ENCODE measurements at regions not wholly inside any gene's neighbourhood (a gene's known extent, or its start where the extent isn't known, plus 50 kb on each side); places are given as distances from the start of the nearest gene placed in this dataset.

DNA sequence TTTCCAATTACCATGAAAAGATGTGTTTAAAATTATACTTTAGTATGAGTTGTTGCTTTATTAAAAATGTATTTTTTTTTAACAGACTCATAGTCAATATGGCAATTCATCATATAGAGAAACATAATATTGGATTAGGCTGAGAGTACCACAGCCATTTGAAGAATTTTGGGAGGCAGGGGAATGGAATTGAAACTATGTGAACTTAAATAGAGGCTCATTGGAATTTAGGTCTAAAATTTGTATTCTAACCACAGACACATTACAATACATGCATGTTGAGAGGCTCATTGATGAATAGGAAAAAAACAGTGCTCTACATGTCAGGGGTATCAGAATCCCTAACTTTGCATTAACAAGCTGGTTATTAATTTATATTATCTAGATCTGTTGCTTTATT is 269.6 kb downstream of the DKK2 start:
- TF ChIP-seq, protein P1, sequence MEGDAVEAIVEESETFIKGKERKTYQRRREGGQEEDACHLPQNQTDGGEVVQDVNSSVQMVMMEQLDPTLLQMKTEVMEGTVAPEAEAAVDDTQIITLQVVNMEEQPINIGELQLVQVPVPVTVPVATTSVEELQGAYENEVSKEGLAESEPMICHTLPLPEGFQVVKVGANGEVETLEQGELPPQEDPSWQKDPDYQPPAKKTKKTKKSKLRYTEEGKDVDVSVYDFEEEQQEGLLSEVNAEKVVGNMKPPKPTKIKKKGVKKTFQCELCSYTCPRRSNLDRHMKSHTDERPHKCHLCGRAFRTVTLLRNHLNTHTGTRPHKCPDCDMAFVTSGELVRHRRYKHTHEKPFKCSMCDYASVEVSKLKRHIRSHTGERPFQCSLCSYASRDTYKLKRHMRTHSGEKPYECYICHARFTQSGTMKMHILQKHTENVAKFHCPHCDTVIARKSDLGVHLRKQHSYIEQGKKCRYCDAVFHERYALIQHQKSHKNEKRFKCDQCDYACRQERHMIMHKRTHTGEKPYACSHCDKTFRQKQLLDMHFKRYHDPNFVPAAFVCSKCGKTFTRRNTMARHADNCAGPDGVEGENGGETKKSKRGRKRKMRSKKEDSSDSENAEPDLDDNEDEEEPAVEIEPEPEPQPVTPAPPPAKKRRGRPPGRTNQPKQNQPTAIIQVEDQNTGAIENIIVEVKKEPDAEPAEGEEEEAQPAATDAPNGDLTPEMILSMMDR (IDR thresholded peaks at IDR 0.05): no peak
- TF ChIP-seq POLR2A (IDR thresholded peaks at IDR 0.05) (no peak), POLR2AphosphoS5 (IDR thresholded peaks at IDR 0.05) (no peak), EP300 (IDR thresholded peaks at IDR 0.05) (no peak)

Measured in suprapubic skin (tissue), 4 donors.